SK-N-SH (cell line): ENCODE measurements at regions not wholly inside any gene's neighbourhood (a gene's known extent, or its start where the extent isn't known, plus 50 kb on each side); places are given as distances from the start of the nearest gene placed in this dataset.

ENCODE experiments used
- CTCF ChIA-PET: fragments of 300-600, 350-600 bp; formaldehyde crosslinking; extraction: SDS; loops from one replicate; lab custom pipeline; 2021; lab: Yijun Ruan, JAX
- POLR2A ChIA-PET: fragments of 350-600 bp; sonication (Branson Sonifier 250); formaldehyde crosslinking; extraction: SDS; loops from one replicate; lab custom pipeline; 2020; ENCODE audit warnings: antibody characterized with exemption, inconsistent platforms; lab: Yijun Ruan, JAX
- DNase-seq: peaks from one replicate; pipeline ENCODE4 v3.0.0; 2012
- H2AFZ ChIP-seq: fragments of 200-600 bp; sonication (generic); 2 replicates; pipeline ENCODE4 v1.8.1; 2016; ENCODE audit warnings: antibody characterized with exemption, mild to moderate bottlenecking, low read depth
- H3F3A ChIP-seq: fragments of 200-600 bp; sonication (generic); replicated peaks from 2 replicates; pipeline ENCODE3; 2016; ENCODE audit warnings: antibody characterized with exemption, mild to moderate bottlenecking; ENCODE audit not compliant: insufficient read depth
- H3K27ac ChIP-seq, 2 experiments: fragments of 200-500 bp in 1 of 2; fragments of 200-600 bp in 1 of 2; sonication (Bioruptor generic) in 1 of 2; sonication (generic), shearing (Covaris generic) in 1 of 2; 2 replicates each; pipeline versions ENCODE4 v1.5.1 to v1.6.1; 2014 to 2016; ENCODE audit warnings: low read depth in 2 of 2, inconsistent platforms in 1 of 2, low read length in 1 of 2, mild to moderate bottlenecking in 1 of 2, mixed read lengths in 1 of 2
- H3K27me3 ChIP-seq: fragments of 200-600 bp; sonication (generic), shearing (Covaris generic); 2 replicates; pipeline ENCODE4 v1.6.1; 2016; ENCODE audit warnings: mixed run types; ENCODE audit not compliant: insufficient read depth
- H3K36me3 ChIP-seq, 2 experiments: fragments of 200-500 bp in 1 of 2; fragments of 200-600 bp in 1 of 2; sonication (Bioruptor generic) in 1 of 2; sonication (generic) in 1 of 2; replicated peaks in 1 of 2; 2 replicates each; pipeline versions ENCODE3 to v1.5.1; 2014 to 2016; ENCODE audit warnings: low read length in 1 of 2, mild to moderate bottlenecking in 1 of 2; ENCODE audit not compliant: insufficient read depth in 2 of 2, control insufficient read depth in 1 of 2
- H3K4me1 ChIP-seq, 2 experiments: fragments of 200-500 bp in 1 of 2; fragments of 200-600 bp in 1 of 2; sonication (Bioruptor generic) in 1 of 2; sonication (generic), shearing (Covaris generic) in 1 of 2; 2 replicates each; pipeline versions ENCODE4 v1.5.1 to v1.6.1; 2014 to 2016; ENCODE audit warnings: low read depth in 1 of 2, low read length in 1 of 2, mixed run types in 1 of 2; ENCODE audit not compliant: insufficient read depth in 2 of 2, control insufficient read depth in 1 of 2
- H3K4me2 ChIP-seq: fragments of 200-600 bp; sonication (generic), shearing (Covaris generic); 2 replicates; pipeline ENCODE4 v1.6.1; 2017; ENCODE audit warnings: mixed run types
- H3K4me3 ChIP-seq, 2 experiments: fragments of 200-500 bp in 1 of 2; fragments of 200-600 bp in 1 of 2; sonication (Bioruptor generic) in 1 of 2; sonication (generic), shearing (Covaris generic) in 1 of 2; 2 replicates each; pipeline versions ENCODE4 v1.5.1 to v1.8.1; 2014 to 2016; ENCODE audit warnings: low read depth in 2 of 2, inconsistent platforms in 1 of 2, low read length in 1 of 2, mild to moderate bottlenecking in 1 of 2, mixed read lengths in 1 of 2, moderate library complexity in 1 of 2
- H3K79me2 ChIP-seq: fragments of 200-600 bp; sonication (generic); 2 replicates; pipeline ENCODE4 v1.8.1; 2017; ENCODE audit warnings: mild to moderate bottlenecking; ENCODE audit not compliant: insufficient read depth
- H3K9ac ChIP-seq: fragments of 200-600 bp; sonication (generic); 2 replicates; pipeline ENCODE4 v1.6.1; 2017; ENCODE audit warnings: mixed run types
- H3K9me2 ChIP-seq: fragments of 200-600 bp; sonication (generic); 2 replicates; pipeline ENCODE4 v1.6.1; 2017; ENCODE audit warnings: mixed run types
- H3K9me3 ChIP-seq: fragments of 200-600 bp; sonication (generic); 2 replicates; pipeline ENCODE4 v1.6.1; 2017; ENCODE audit warnings: mixed run types, mild to moderate bottlenecking, moderate library complexity
- H4K20me1 ChIP-seq: fragments of 200-600 bp; sonication (generic); 2 replicates; pipeline ENCODE4 v1.6.1; 2017; ENCODE audit warnings: mild to moderate bottlenecking, mixed run types; ENCODE audit not compliant: insufficient read depth
- ELF1 ChIP-seq: IDR thresholded peaks from 2 replicates; pipeline ENCODE4 v1.4.0; 2012
- FOSL2 ChIP-seq: IDR thresholded peaks from 2 replicates; pipeline ENCODE4 v1.4.0; 2012; ENCODE audit warnings: low read depth, mild to moderate bottlenecking, moderate library complexity, borderline replicate concordance
- FOXJ3 ChIP-seq: sonication (generic); formaldehyde crosslinking; IDR thresholded peaks from 2 replicates; pipeline ENCODE4 v1.5.1; 2020; ENCODE audit warnings: mild to moderate bottlenecking, missing genetic modification reagents
- FOXM1 ChIP-seq: IDR thresholded peaks from 2 replicates; pipeline ENCODE4 v1.4.0; 2012; ENCODE audit warnings: low read depth, mild to moderate bottlenecking
- GABPA ChIP-seq: IDR thresholded peaks from 2 replicates; pipeline ENCODE4 v1.4.0; 2012; ENCODE audit warnings: low read depth, mild to moderate bottlenecking
- GATA2 ChIP-seq: sonication (generic); formaldehyde crosslinking; IDR thresholded peaks from 2 replicates; pipeline ENCODE4 v1.5.0; 2020; ENCODE audit warnings: mild to moderate bottlenecking, missing genetic modification reagents
- MEF2A ChIP-seq: IDR thresholded peaks from 2 replicates; pipeline ENCODE4 v1.4.0; 2012; ENCODE audit warnings: low read depth, borderline replicate concordance
- MXI1 ChIP-seq: IDR thresholded peaks from 2 replicates; pipeline ENCODE4 v1.6.1; 2012; ENCODE audit warnings: mild to moderate bottlenecking, low read depth, low read length, improper control_type of control experiment
- PBX3 ChIP-seq: IDR thresholded peaks from 2 replicates; pipeline ENCODE4; 2012
- POLR2AphosphoS5 ChIP-seq: IDR thresholded peaks from 2 replicates; pipeline ENCODE4 v1.6.1; 2012; ENCODE audit warnings: low read depth, low read length
- RAD21 ChIP-seq: IDR thresholded peaks from 2 replicates; pipeline ENCODE4 v1.6.1; 2012; ENCODE audit warnings: mild to moderate bottlenecking, low read length
- RCOR1 ChIP-seq: fragments of 150-350 bp; IDR thresholded peaks from 2 replicates; pipeline ENCODE4 v1.6.1; 2017; ENCODE audit warnings: antibody characterized with exemption, low read length
- REST ChIP-seq: IDR thresholded peaks from 2 replicates; pipeline ENCODE4 v1.6.1; 2012; ENCODE audit warnings: mild to moderate bottlenecking, low read depth, low read length, moderate library complexity
- RXRA ChIP-seq: IDR thresholded peaks from 2 replicates; pipeline ENCODE4 v1.4.0; 2012; ENCODE audit warnings: low read depth, mild to moderate bottlenecking, borderline replicate concordance
- SMC3 ChIP-seq: IDR thresholded peaks from 2 replicates; pipeline ENCODE4 v1.6.1; 2012; ENCODE audit warnings: low read depth, low read length, improper control_type of control experiment
- TCF12 ChIP-seq: IDR thresholded peaks from 2 replicates; pipeline ENCODE4 v1.4.0; 2012
- TEAD4 ChIP-seq: IDR thresholded peaks from 2 replicates; pipeline ENCODE4 v1.4.0; 2012; ENCODE audit warnings: mild to moderate bottlenecking, borderline replicate concordance; ENCODE audit not compliant: insufficient read depth
- YY1 ChIP-seq: IDR thresholded peaks from 2 replicates; pipeline ENCODE4 v1.4.0; 2012; ENCODE audit warnings: low read depth, mild to moderate bottlenecking
- WGBS: methylation state at CpG from one replicate; pipeline ENCODE4 v1.1.6; 2017; ENCODE audit warnings: low lambda C conversion rate; 5-methylcytosine and 5-hydroxymethylcytosine counted together
- TF ChIP-seq, protein P1 (sequence below): IDR thresholded peaks from 2 replicates; pipeline ENCODE4 v1.4.0; 2012; ENCODE audit warnings: low read depth
- TF ChIP-seq, protein P2 (sequence below): IDR thresholded peaks from 2 replicates; pipeline ENCODE4 v1.4.0; 2012; ENCODE audit warnings: low read depth, borderline replicate concordance
- TF ChIP-seq, protein P3 (sequence below): fragments of 150-350 bp; IDR thresholded peaks from 2 replicates; pipeline ENCODE4 v1.6.1; 2017; ENCODE audit warnings: antibody characterized with exemption, low read length, low read depth, borderline replicate concordance
- TF ChIP-seq, protein P4 (sequence below): fragments of 150-350 bp; IDR thresholded peaks from 2 replicates; pipeline ENCODE4 v1.6.1; 2016; ENCODE audit warnings: mild to moderate bottlenecking, low read depth, low read length

GRCh38 chr1:170366980-170367379, 165.0 kb upstream of the GORAB start:
- H3K4me1 ChIP-seq, result no peaks in the 10 kb centered on the region
- H3K4me2 ChIP-seq, result no peak overlapping the region
- ChIA-PET POLR2A (no interaction called here), CTCF (no interaction called here)
- H3K27me3 ChIP-seq, result no peaks in the 10 kb centered on the region
- no peaks in the 10 kb centered on the region for H3K79me2 ChIP-seq
- H3K36me3 ChIP-seq, result no peaks in the 10 kb centered on the region
- no peak overlapping the region for H2AFZ ChIP-seq
- DNase-seq, result no peak
- H3F3A ChIP-seq, result no peaks in the 10 kb centered on the region
- TF ChIP-seq ELF1 (no peak), SMC3 (no peak), FOXJ3 (CRISPR knock-in tag) (no peak), PBX3 (no peak), RAD21 (no peak), MXI1 (no peak), TEAD4 (no peak)
- TF ChIP-seq, protein P1, sequence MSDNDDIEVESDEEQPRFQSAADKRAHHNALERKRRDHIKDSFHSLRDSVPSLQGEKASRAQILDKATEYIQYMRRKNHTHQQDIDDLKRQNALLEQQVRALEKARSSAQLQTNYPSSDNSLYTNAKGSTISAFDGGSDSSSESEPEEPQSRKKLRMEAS, result no peak
- TF ChIP-seq, protein P2, sequence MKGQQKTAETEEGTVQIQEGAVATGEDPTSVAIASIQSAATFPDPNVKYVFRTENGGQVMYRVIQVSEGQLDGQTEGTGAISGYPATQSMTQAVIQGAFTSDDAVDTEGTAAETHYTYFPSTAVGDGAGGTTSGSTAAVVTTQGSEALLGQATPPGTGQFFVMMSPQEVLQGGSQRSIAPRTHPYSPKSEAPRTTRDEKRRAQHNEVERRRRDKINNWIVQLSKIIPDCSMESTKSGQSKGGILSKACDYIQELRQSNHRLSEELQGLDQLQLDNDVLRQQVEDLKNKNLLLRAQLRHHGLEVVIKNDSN, result no peak
- H3K27ac ChIP-seq, result no peak overlapping the region
- H3K9me3 ChIP-seq, result 0 out of 2 replicates have a peak, but pooled peaks cover 3% of the 10 kb centered on the region
- no peaks in the 10 kb centered on the region for H4K20me1 ChIP-seq
- H3K9ac ChIP-seq, result no peak overlapping the region
- H3K9me2 ChIP-seq, result no peaks in the 10 kb centered on the region
- 25% methylated on average over 2 of the region's 2 CpGs for WGBS
- H3K4me3 ChIP-seq, result no peak overlapping the region

DNA sequence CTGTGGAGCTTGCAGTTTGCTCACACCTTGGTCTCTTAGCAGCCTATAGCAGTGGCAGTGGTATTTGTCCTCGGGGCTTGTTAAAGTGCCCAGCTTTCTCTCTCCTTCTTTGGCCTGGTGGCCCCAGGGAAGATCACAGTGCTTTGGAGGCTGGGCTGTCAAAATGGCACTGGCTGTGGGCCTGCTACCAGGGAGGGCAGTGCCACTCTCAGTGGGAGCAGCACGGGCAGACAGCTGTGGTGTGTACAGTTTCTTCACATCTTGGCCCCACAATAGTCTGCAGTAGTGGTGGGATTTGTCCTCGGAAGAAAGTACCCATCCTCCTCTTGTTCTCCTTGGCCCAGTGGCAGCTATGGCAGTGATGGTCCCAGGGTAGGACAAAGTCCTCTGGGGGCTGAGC, 164.4 kb upstream of the GORAB start:
- Histone ChIP-seq H3K27ac (no peak overlapping the region), H3K9me2 (no peaks in the 10 kb centered on the region)
- POLR2A ChIA-PET, result no interaction called here
- TF ChIP-seq GATA2 (CRISPR knock-in tag), result no peak
- no peak for TF ChIP-seq RXRA
- TF ChIP-seq, protein P3, sequence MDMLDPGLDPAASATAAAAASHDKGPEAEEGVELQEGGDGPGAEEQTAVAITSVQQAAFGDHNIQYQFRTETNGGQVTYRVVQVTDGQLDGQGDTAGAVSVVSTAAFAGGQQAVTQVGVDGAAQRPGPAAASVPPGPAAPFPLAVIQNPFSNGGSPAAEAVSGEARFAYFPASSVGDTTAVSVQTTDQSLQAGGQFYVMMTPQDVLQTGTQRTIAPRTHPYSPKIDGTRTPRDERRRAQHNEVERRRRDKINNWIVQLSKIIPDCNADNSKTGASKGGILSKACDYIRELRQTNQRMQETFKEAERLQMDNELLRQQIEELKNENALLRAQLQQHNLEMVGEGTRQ, result no peak
- no peak for TF ChIP-seq REST
- no peak for TF ChIP-seq POLR2AphosphoS5
- TF ChIP-seq, protein P4, sequence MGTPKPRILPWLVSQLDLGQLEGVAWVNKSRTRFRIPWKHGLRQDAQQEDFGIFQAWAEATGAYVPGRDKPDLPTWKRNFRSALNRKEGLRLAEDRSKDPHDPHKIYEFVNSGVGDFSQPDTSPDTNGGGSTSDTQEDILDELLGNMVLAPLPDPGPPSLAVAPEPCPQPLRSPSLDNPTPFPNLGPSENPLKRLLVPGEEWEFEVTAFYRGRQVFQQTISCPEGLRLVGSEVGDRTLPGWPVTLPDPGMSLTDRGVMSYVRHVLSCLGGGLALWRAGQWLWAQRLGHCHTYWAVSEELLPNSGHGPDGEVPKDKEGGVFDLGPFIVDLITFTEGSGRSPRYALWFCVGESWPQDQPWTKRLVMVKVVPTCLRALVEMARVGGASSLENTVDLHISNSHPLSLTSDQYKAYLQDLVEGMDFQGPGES, result no peak
- TF ChIP-seq, protein P2, result no peak
- TF ChIP-seq SMC3, result no peak
- TF ChIP-seq YY1, result no peak
- TF ChIP-seq FOXM1, result no peak
- TF ChIP-seq FOSL2, result no peak
- no peak for TF ChIP-seq RCOR1
- TF ChIP-seq MEF2A, result no peak
- TF ChIP-seq GABPA, result no peak
- no peak for TF ChIP-seq TCF12

More for the DNA sequence above, 164.4 kb upstream of the GORAB start:
- 0 out of 2 replicates have a peak, but pooled peaks cover 3% of the 10 kb centered on the region for H3K9me3 ChIP-seq
- H3F3A ChIP-seq, result no peaks in the 10 kb centered on the region
- H2AFZ ChIP-seq, result no peak overlapping the region
- CTCF ChIA-PET, result no interaction called here
- H3K4me3 ChIP-seq, result no peak overlapping the region
- no peaks in the 10 kb centered on the region for H3K36me3 ChIP-seq
- DNase-seq, result no peak
- H3K4me1 ChIP-seq, result no peaks in the 10 kb centered on the region
- no peaks in the 10 kb centered on the region for H3K79me2 ChIP-seq
- no peak overlapping the region for H3K9ac ChIP-seq
- no peaks in the 10 kb centered on the region for H3K27me3 ChIP-seq
- H4K20me1 ChIP-seq, result no peaks in the 10 kb centered on the region
- 14% methylated on average over 2 of the region's 3 CpGs for WGBS
- no peak overlapping the region for H3K4me2 ChIP-seq
